Subcutaneous abdominal adipose tissue (tissue), 5 donors: ENCODE measurements at regions not wholly inside any gene's neighbourhood (a gene's known extent, or its start where the extent isn't known, plus 50 kb on each side); places are given as distances from the start of the nearest gene placed in this dataset.
"Not testable (repeated sequence)": the region's sequence is repeated elsewhere in the genome, so short reads cannot be mapped to it uniquely, and the experiment has no call there.

Experiments
- H3K27ac ChIP-seq: one replicate; pipeline ENCODE4 v1.7.0; 2013; ENCODE audit warnings: low read depth, mild to moderate bottlenecking, inconsistent platforms, low read length, moderate library complexity
- H3K27me3 ChIP-seq, 5 donors: one replicate each; pipeline ENCODE4 v1.7.0; 2013; ENCODE audit warnings: low read length in 5 of 5, inconsistent platforms in 1 of 5; ENCODE audit not compliant: control insufficient read depth in 5 of 5, insufficient read depth in 4 of 5
- H3K36me3 ChIP-seq, 5 donors: one replicate each; pipeline ENCODE4 v1.7.0; 2013; ENCODE audit warnings: low read length in 5 of 5; ENCODE audit not compliant: control insufficient read depth in 5 of 5, insufficient read depth in 5 of 5
- H3K4me1 ChIP-seq, 5 donors: one replicate each; pipeline ENCODE4 v1.7.0; 2013; ENCODE audit warnings: low read length in 5 of 5, mild to moderate bottlenecking in 3 of 5, moderate library complexity in 1 of 5; ENCODE audit not compliant: control insufficient read depth in 5 of 5, insufficient read depth in 5 of 5
- H3K4me3 ChIP-seq, 5 donors: one replicate each; pipeline ENCODE4 v1.7.0; 2013; ENCODE audit warnings: low read length in 5 of 5, low read depth in 1 of 5
- H3K9ac ChIP-seq, 5 donors: one replicate each; pipeline ENCODE4 v1.7.0; 2013; ENCODE audit warnings: low read length in 5 of 5, mild to moderate bottlenecking in 4 of 5, moderate library complexity in 3 of 5
- H3K9me3 ChIP-seq, 5 donors: one replicate each; pipeline ENCODE4 v1.7.0; 2013; ENCODE audit warnings: low read length in 5 of 5; ENCODE audit not compliant: control insufficient read depth in 5 of 5
- donor health status: healthy.
- donor health status: healthy.
- donor health status: healthy.
- donor health status: healthy.
- donor health status: healthy.

- not testable (repeated sequence) for H3K9ac ChIP-seq, H3K4me1 ChIP-seq, H3K4me3 ChIP-seq, H3K27me3 ChIP-seq, H3K27ac ChIP-seq, H3K9me3 ChIP-seq, H3K36me3 ChIP-seq
Observed at GRCh38 chr2:94735536-94735935, 135.7 kb upstream of the TEKT4 start.

- not testable (repeated sequence) for H3K9me3 ChIP-seq, H3K36me3 ChIP-seq, H3K27ac ChIP-seq, H3K9ac ChIP-seq, H3K27me3 ChIP-seq, H3K4me3 ChIP-seq, H3K4me1 ChIP-seq
Observed at GRCh38 chr2:94737145-94737544, 134.1 kb upstream of the TEKT4 start.

DNA sequence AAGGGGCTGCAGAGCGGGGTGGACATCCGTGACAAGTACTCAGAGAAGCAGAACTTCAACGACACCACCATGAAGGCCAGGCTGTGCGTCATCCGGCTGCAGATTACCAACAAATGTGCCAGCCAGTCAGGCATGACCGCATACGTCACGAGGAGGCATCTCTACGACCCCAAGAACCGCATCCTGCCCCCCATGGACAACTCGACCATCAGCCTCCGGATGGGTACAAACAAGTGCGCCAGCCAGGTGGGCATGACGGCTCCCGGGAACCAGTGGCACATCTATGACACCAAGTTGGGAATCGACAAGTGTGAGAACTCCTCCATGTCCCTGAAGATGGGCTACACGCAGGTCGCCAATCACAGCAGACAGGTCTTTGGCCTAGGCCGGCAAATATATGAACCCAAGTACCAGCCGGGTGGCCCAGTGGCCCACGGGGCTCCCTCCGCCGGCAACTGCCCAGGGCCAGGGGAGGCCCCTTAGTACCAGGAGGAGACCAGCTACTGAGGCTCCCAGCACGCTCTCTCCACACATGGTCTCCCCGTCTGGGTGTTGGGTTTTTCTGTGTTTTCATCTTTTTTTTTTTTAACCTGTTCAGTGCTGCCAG lies 133.4 kb upstream of the TEKT4 start:
- not testable (repeated sequence) for H3K9me3 ChIP-seq, H3K27me3 ChIP-seq, H3K9ac ChIP-seq, H3K4me1 ChIP-seq, H3K36me3 ChIP-seq, H3K27ac ChIP-seq, H3K4me3 ChIP-seq

DNA sequence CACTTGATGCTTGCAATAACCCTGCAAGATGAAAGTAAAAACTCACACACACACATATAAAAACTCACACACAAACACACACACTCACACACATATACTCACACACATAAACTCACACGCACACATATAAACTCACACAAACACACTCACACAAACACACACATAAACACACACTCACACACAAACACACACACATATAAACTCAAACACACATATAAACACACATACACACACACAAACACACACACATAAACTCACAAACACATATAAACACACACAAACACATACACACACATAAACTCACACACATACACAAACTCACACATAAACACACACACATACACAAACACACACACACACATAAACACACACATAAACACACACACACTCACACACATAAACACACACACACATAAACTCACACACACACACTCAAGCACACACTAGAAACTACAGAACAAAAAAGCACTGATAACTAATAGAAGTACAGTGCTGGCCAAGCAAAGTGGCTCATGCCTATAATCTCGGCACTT lies 117.7 kb upstream of the TEKT4 start:
- Histone ChIP-seq H3K4me3 (no peak overlapping the region), H3K4me1 (no peaks in the 10 kb centered on the region), H3K36me3 (no peaks in the 10 kb centered on the region), H3K27me3 (peaks cover 0 to 3% (median 0%) of the 10 kb centered on the region in 5 donors), H3K9me3 (no peaks in the 10 kb centered on the region), H3K9ac (no peak overlapping the region), H3K27ac (no peak overlapping the region)

- H3K4me1 ChIP-seq: no peaks in the 10 kb centered on the region
- peaks cover 0 to 3% (median 0%) of the 10 kb centered on the region in 5 donors for H3K27me3 ChIP-seq
- H3K27ac ChIP-seq: no peak overlapping the region
- no peaks in the 10 kb centered on the region for H3K9me3 ChIP-seq
- H3K36me3 ChIP-seq: no peaks in the 10 kb centered on the region
- H3K4me3 ChIP-seq: no peak overlapping the region
- H3K9ac ChIP-seq: no peak overlapping the region
Observed at GRCh38 chr2:94758546-94758945, 112.7 kb upstream of the TEKT4 start.

GRCh38 chr2:94759211-94759610 lies 112.0 kb upstream of the TEKT4 start:
- H3K4me3 ChIP-seq: no peak overlapping the region
- H3K9me3 ChIP-seq: no peaks in the 10 kb centered on the region
- no peak overlapping the region for H3K27ac ChIP-seq
- H3K36me3 ChIP-seq: no peaks in the 10 kb centered on the region
- no peaks in the 10 kb centered on the region for H3K4me1 ChIP-seq
- H3K9ac ChIP-seq: no peak overlapping the region
- peaks cover 0 to 3% (median 0%) of the 10 kb centered on the region in 5 donors for H3K27me3 ChIP-seq

- H3K4me3 ChIP-seq: no peak overlapping the region
Observed at GRCh38 chr2:94762600-94762999, 108.6 kb upstream of the TEKT4 start.

DNA sequence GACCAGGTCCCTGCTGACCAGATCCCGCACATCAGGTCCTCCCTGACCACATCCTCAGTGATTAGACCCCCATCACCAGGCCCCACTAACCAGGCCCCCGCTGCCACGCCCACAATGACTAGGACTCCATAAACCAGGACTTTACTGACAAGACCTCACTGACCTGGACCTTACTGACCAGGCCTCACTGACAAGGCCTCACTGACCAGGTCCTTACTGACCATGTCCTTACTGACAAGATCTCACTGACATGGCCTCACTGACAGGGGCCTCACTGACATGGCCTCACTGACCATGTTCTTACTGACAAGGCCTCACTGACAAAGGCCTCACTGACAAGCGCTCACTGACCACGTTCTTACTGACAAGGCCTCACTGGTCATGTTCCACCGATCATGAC lies 107.9 kb upstream of the TEKT4 start:
- Histone ChIP-seq H3K4me1 (no peaks in the 10 kb centered on the region), H3K9me3 (no peaks in the 10 kb centered on the region), H3K9ac (no peak overlapping the region)

More at GRCh38 chr2:94762600-94762999, 108.6 kb upstream of the TEKT4 start:
- Histone ChIP-seq H3K9me3 (no peaks in the 10 kb centered on the region), H3K27ac (no peak overlapping the region), H3K4me1 (no peaks in the 10 kb centered on the region), H3K27me3 (no peaks in the 10 kb centered on the region), H3K36me3 (no peaks in the 10 kb centered on the region), H3K9ac (no peak overlapping the region)

DNA sequence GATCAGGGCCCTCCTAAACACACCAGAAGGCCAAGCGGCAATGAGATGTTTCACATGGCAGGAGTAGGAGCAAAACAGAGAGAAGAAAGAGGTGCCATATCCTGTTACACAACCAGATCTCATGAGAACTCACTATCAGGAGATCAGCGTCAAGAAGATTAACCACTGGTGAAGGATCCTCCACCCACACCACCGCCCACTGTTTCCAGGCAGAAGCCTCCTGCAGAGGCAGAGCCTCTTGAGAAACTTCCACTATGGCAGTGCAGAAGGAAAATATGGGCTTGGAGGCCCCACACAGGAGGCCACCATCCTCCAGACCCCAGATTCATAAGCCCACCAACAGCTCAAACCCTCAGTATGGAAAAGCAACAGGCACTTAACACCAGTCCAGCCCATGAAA lies 106.9 kb upstream of the TEKT4 start:
- not testable (repeated sequence) for H3K4me1 ChIP-seq, H3K27me3 ChIP-seq

More for the DNA sequence above, 107.9 kb upstream of the TEKT4 start:
- Histone ChIP-seq H3K27ac (no peak overlapping the region), H3K27me3 (no peaks in the 10 kb centered on the region), H3K4me3 (no peak overlapping the region), H3K36me3 (no peaks in the 10 kb centered on the region)

GRCh38 chr2:94767336-94767735 lies 103.9 kb upstream of the TEKT4 start:
- Histone ChIP-seq H3K27me3 (no peaks in the 10 kb centered on the region), H3K27ac (no peak overlapping the region), H3K36me3 (no peaks in the 10 kb centered on the region), H3K9ac (no peak overlapping the region), H3K4me1 (no peaks in the 10 kb centered on the region), H3K9me3 (no peaks in the 10 kb centered on the region), H3K4me3 (no peak overlapping the region)

More for the DNA sequence above, 106.9 kb upstream of the TEKT4 start:
- H3K27ac ChIP-seq, H3K4me3 ChIP-seq, H3K36me3 ChIP-seq, H3K9ac ChIP-seq, H3K9me3 ChIP-seq: not testable (repeated sequence)
